ENCODE measurements at regions not wholly inside any gene's neighbourhood (a gene's known extent, or its start where the extent isn't known, plus 50 kb on each side); places are given as distances from the start of the nearest gene placed in this dataset.

- no peak for TF ChIP-seq POLR2AphosphoS5 (IDR thresholded peaks at IDR 0.05)
- TF ChIP-seq CTCF (IDR thresholded peaks at IDR 0.05), result no peak
- no peak for TF ChIP-seq POLR2A (IDR thresholded peaks at IDR 0.05)
Measured at GRCh38 chr11:33558097-33558496, 142.5 kb downstream of the C11orf91 start.
